ENCODE measurements at regions not wholly inside any gene's neighbourhood (a gene's known extent, or its start where the extent isn't known, plus 50 kb on each side); places are given as distances from the start of the nearest gene placed in this dataset.

GRCh38 chr1:31505911-31506497 lies 70.3 kb upstream of the TINAGL1 start:
- no peak for TF ChIP-seq CTCF (IDR thresholded peaks at IDR 0.05; ENCODE audit: extremely low read depth, low read depth, low read length)
- peaks cover 4% of the 10 kb centered on the region for H4K20me1 ChIP-seq (ENCODE audit: insufficient read depth, low read length)
- H3K4me1 ChIP-seq (ENCODE audit: insufficient read depth, low read length): peaks cover 13% of the 10 kb centered on the region
- H2AFZ ChIP-seq (ENCODE audit: low read length): no peak overlapping the region
- no peaks in the 10 kb centered on the region for H3K36me3 ChIP-seq (ENCODE audit: insufficient read depth, low read length)
- no peak overlapping the region for H3K4me3 ChIP-seq (ENCODE audit: insufficient read depth, low read length)
- peaks cover 79% of the 10 kb centered on the region for H3K27me3 ChIP-seq (ENCODE audit: insufficient read depth, low read length)
- DNase-seq (ENCODE audit: insufficient read length, low spot score, missing footprints): peak; percentile 89
- H3K79me2 ChIP-seq (ENCODE audit: insufficient read depth, low read length): no peaks in the 10 kb centered on the region
- no peak overlapping the region for H3K27ac ChIP-seq (ENCODE audit: low read depth, low read length)
- H3K9me3 ChIP-seq (ENCODE audit: low read depth, low read length): no peaks in the 10 kb centered on the region
- peak overlapping the region; percentile 48 for H3K4me2 ChIP-seq (ENCODE audit: insufficient read depth, low read length)

- no peak for DNase-seq (ENCODE audit: insufficient read length, low spot score, missing footprints)
- TF ChIP-seq CTCF (IDR thresholded peaks at IDR 0.05; ENCODE audit: extremely low read depth, low read depth, low read length): no peak
- no peaks in the 10 kb centered on the region for H3K36me3 ChIP-seq (ENCODE audit: insufficient read depth, low read length)
- peaks cover 4% of the 10 kb centered on the region for H4K20me1 ChIP-seq (ENCODE audit: insufficient read depth, low read length)
- peaks cover 78% of the 10 kb centered on the region for H3K27me3 ChIP-seq (ENCODE audit: insufficient read depth, low read length)
- H3K9me3 ChIP-seq (ENCODE audit: low read depth, low read length): no peaks in the 10 kb centered on the region
- no peak overlapping the region for H2AFZ ChIP-seq (ENCODE audit: low read length)
- H3K79me2 ChIP-seq (ENCODE audit: insufficient read depth, low read length): no peaks in the 10 kb centered on the region
- no peak overlapping the region for H3K4me3 ChIP-seq (ENCODE audit: insufficient read depth, low read length)
- peaks cover 13% of the 10 kb centered on the region for H3K4me1 ChIP-seq (ENCODE audit: insufficient read depth, low read length)
- no peak overlapping the region for H3K4me2 ChIP-seq (ENCODE audit: insufficient read depth, low read length)
- H3K27ac ChIP-seq (ENCODE audit: low read depth, low read length): no peak overlapping the region
Observed at GRCh38 chr1:31507221-31507620, 69.1 kb upstream of the TINAGL1 start.

DNA sequence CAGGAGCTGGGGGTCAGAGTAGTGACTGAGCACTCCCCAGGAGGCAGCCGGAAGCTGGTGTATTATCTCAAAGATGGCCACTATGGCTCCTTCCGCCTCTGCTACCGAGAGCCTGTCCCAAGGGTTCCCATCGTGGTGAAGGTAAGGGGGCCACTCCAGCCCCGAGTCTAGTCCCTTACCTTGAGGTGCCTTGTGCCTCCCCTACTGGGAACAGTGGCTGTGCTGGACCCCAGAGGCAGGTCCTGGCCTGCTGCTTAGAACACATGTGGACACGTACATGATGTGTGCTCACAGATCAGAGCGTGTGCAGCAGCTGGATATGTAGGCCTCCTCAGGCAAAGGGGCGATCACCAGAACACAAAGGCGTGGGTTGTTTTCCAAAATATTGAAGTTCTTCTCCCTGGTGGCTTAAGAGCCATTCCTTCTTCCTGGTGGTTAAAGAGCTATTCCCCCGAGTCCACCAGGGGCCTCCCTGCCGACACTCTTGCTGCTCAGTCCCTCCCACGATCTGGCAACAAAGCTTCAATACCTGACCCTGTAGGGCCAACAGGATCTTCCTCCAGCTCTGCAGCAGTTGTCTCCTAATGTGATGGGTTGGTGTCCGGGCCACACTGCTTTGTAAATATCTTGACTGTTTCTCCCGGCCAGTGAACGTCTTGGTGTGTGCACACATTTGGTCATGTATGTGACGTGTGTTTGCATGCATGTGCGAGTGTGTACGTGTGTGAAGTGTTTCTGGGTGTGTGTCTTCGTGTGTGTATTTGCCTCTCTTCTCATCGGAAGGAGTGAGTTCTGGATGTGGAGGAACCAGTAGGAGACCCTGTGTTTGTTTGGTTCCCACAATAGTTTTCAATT lies 68.4 kb upstream of the TINAGL1 start:
- Histone ChIP-seq H3K79me2 (ENCODE audit: insufficient read depth, low read length) (no peaks in the 10 kb centered on the region), H3K27ac (ENCODE audit: low read depth, low read length) (no peak overlapping the region), H2AFZ (ENCODE audit: low read length) (no peak overlapping the region), H3K4me1 (ENCODE audit: insufficient read depth, low read length) (peaks cover 13% of the 10 kb centered on the region), H3K27me3 (ENCODE audit: insufficient read depth, low read length) (peaks cover 75% of the 10 kb centered on the region), H4K20me1 (ENCODE audit: insufficient read depth, low read length) (peaks cover 2% of the 10 kb centered on the region), H3K36me3 (ENCODE audit: insufficient read depth, low read length) (no peaks in the 10 kb centered on the region), H3K4me3 (ENCODE audit: insufficient read depth, low read length) (no peak overlapping the region), H3K4me2 (ENCODE audit: insufficient read depth, low read length) (no peak overlapping the region), H3K9me3 (ENCODE audit: low read depth, low read length) (no peaks in the 10 kb centered on the region)
- no peak for TF ChIP-seq CTCF (IDR thresholded peaks at IDR 0.05; ENCODE audit: extremely low read depth, low read depth, low read length)
- DNase-seq (ENCODE audit: insufficient read length, low spot score, missing footprints): peak; percentile 62
